Chondrocyte (in vitro differentiated cells): ENCODE measurements at regions not wholly inside any gene's neighbourhood (a gene's known extent, or its start where the extent isn't known, plus 50 kb on each side); places are given as distances from the start of the nearest gene placed in this dataset.

Experiments
- DNase-seq: peaks from one replicate; pipeline ENCODE4 v3.0.0; 2021; ENCODE audit warnings: mixed read lengths, low spot score
- H3K27ac Mint-ChIP-seq: one replicate; pipeline ENCODE4 v1.8.0; 2021; ENCODE audit warnings: mild to moderate bottlenecking, moderate library complexity, mixed read lengths; ENCODE audit not compliant: unreplicated experiment
- H3K27me3 Mint-ChIP-seq: 2 replicates; pipeline ENCODE4 v1.8.0; 2021; ENCODE audit warnings: low read depth, mixed read lengths
- H3K36me3 Mint-ChIP-seq: 2 replicates; pipeline ENCODE4 v1.8.0; 2021; ENCODE audit warnings: low read depth, mixed read lengths
- H3K4me1 Mint-ChIP-seq: 2 replicates; pipeline ENCODE4 v1.8.0; 2021; ENCODE audit warnings: low read depth, mild to moderate bottlenecking, mixed read lengths
- H3K4me3 Mint-ChIP-seq: one replicate; pipeline ENCODE4 v1.8.0; 2021; ENCODE audit warnings: mild to moderate bottlenecking, moderate library complexity, mixed read lengths; ENCODE audit not compliant: unreplicated experiment
- H3K9me3 Mint-ChIP-seq: 2 replicates; pipeline ENCODE4 v1.8.0; 2021; ENCODE audit warnings: low read depth, mixed read lengths
- TF ChIP-seq, protein P1 (sequence below): fragments of 200-600 bp; sonication (generic); IDR thresholded peaks from 2 replicates; pipeline ENCODE4 v1.5.0; 2021; ENCODE audit warnings: antibody characterized with exemption, mild to moderate bottlenecking, moderate library complexity

DNA sequence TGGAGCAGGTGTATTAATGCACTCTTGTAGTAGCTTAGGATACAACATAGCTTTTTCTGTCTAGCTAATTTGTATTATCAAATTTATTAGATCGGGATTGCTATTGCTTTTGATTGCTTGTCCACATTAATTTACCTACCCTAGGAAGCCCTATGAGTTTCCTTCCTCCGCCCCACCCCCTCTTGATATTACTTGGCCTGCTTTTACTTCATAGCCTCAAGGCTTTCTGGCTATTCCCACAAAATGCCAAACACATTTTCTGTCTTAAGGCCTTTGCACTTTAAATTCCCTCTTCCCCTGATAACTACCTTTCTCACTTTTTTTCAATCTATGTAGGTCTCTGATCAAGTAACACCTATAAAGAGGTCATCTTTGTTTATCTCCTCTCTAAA, 99.1 kb upstream of the PRSS16 start:
- TF ChIP-seq, protein P1, sequence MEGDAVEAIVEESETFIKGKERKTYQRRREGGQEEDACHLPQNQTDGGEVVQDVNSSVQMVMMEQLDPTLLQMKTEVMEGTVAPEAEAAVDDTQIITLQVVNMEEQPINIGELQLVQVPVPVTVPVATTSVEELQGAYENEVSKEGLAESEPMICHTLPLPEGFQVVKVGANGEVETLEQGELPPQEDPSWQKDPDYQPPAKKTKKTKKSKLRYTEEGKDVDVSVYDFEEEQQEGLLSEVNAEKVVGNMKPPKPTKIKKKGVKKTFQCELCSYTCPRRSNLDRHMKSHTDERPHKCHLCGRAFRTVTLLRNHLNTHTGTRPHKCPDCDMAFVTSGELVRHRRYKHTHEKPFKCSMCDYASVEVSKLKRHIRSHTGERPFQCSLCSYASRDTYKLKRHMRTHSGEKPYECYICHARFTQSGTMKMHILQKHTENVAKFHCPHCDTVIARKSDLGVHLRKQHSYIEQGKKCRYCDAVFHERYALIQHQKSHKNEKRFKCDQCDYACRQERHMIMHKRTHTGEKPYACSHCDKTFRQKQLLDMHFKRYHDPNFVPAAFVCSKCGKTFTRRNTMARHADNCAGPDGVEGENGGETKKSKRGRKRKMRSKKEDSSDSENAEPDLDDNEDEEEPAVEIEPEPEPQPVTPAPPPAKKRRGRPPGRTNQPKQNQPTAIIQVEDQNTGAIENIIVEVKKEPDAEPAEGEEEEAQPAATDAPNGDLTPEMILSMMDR: no peak
- Mint-ChIP-seq H3K27me3 (no peaks in the 10 kb centered on the region), H3K4me3 (no peak overlapping the region), H3K27ac (no peak overlapping the region), H3K4me1 (peaks cover 11% of the 10 kb centered on the region), H3K9me3 (no peaks in the 10 kb centered on the region), H3K36me3 (no peaks in the 10 kb centered on the region)
- DNase-seq: no peak

DNA sequence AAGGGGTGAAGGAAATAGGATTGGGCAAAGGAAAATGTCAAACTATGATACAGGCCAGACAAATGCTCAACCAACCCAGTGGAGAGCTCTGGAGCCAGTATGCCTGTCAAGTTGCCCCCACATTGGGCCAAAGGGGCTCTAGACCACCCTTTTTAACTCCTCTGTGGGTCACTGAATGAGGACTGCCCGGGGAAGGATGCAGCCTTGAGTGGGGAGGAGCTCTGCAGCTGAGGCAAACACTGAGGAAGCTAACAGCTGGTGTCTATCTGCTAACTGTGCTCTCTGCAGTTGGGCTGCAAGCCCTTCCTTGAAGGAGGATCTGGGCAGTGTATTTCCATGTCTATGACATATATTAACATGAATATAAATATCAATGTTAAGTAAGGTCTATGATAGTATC, 98.4 kb upstream of the PRSS16 start:
- Mint-ChIP-seq H3K4me3 (no peak overlapping the region), H3K36me3 (no peaks in the 10 kb centered on the region), H3K4me1 (peaks cover 6% of the 10 kb centered on the region), H3K27me3 (no peaks in the 10 kb centered on the region), H3K27ac (no peak overlapping the region), H3K9me3 (no peaks in the 10 kb centered on the region)
- TF ChIP-seq, protein P1: no peak
- DNase-seq: no peak

DNA sequence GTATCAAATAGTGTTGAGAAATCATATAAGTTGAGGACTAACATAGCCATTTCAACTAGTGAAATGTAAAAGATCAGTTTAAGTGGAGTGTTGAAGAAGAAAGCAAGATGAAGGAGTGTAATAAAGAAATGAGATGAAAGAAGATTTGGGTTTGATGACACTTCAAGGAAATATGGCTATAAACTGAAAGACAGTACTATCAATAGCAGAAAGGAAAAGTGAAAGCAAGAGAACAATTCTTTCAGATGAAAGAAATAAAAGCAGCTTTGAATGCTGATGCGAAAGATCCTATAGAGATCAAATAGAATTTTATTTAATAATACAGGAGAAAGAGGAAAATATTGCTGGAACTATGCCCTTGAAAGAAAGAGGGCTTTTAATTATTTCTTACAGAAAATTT, 92.8 kb upstream of the PRSS16 start:
- Mint-ChIP-seq H3K4me3 (no peak overlapping the region), H3K36me3 (no peaks in the 10 kb centered on the region), H3K27ac (no peak overlapping the region), H3K4me1 (peaks cover 16% of the 10 kb centered on the region), H3K9me3 (no peaks in the 10 kb centered on the region), H3K27me3 (no peaks in the 10 kb centered on the region)
- DNase-seq: no peak
- TF ChIP-seq, protein P1: no peak

DNA sequence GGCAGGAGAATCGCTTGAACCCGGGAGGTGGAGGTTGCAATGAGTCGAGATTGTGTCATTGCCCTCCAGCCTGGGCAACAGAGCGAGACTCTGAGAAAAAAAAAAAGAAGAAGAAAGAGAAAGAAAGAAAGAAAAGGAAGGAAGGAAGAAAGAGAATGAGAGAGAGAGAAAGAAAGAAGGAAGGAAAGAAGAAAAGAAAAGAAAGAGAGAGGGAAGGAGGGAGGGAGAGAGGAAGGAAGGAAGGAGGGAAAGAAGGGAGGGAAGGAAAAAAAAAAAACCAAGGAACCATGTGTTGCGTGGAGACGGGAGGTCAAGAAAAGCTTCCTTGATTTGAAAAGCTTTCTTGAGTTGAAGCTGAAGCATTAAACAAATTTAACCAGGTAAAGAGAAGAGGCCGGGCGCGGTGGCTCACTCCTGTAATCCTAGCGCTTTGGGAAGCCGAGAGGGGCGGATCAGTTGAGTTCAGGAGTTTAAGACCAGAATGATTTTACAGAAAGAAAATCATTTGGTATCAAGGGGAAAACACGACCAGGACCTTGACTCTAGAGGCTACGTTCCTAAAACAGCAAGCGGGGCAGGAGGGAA, 90.5 kb upstream of the PRSS16 start:
- Mint-ChIP-seq H3K36me3 (no peaks in the 10 kb centered on the region), H3K4me3 (peak overlapping the region; percentile 63), H3K9me3 (no peaks in the 10 kb centered on the region), H3K27me3 (no peaks in the 10 kb centered on the region), H3K27ac (no peak overlapping the region), H3K4me1 (peaks cover 22% of the 10 kb centered on the region)
- TF ChIP-seq, protein P1: no peak
- DNase-seq: no peak

DNA sequence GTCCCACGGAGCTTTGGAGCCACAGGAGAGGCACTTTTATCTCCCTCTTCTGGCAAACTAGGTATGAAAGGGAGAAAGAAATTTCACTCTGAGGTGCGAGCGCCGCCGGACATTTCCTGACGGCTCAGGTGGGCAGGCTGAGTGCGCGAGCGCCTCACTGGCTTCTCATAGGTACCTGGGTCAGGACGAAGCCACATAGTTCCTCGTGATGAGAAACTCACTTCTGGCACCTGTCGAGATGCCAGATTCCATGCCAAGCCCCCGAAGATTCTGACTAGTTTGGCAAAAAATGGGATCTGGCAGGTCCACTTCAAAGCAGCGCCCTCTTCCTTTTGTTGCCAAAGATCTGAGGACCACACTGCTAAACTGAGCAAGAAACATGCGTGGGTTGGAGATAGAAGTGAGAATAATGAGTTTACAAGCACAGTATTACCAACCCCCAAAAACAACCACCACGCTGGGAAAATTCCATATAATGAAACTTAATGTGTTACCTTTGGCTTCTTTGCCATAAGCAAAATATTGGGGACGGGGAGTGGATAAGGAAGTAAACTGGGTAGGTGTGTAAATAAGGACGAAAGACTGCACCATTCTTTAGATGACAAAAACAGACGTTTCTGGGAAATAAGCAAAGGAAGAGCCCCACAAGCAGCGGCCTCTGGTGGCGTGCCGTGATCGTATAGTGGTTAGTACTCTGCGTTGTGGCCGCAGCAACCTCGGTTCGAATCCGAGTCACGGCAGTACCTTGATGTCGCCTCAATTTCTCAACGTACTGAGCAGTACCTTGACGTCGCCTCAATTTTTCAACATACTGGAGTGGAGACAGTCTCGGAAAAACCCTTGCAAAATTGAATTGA, 89.8 kb upstream of the PRSS16 start:
- H3K4me3 Mint-ChIP-seq: peak overlapping the region; percentile 63
- TF ChIP-seq, protein P1: peak; percentile 80
- H3K27me3 Mint-ChIP-seq: no peaks in the 10 kb centered on the region
- no peak overlapping the region for H3K27ac Mint-ChIP-seq
- H3K9me3 Mint-ChIP-seq: no peaks in the 10 kb centered on the region
- H3K4me1 Mint-ChIP-seq: peaks cover 22% of the 10 kb centered on the region
- no peak for DNase-seq
- no peaks in the 10 kb centered on the region for H3K36me3 Mint-ChIP-seq
